ENCODE measurements at regions not wholly inside any gene's neighbourhood (a gene's known extent, or its start where the extent isn't known, plus 50 kb on each side); places are given as distances from the start of the nearest gene placed in this dataset.
A peak's percentile ranks its signal among the peaks of the same experiment; 100 is the strongest.

DNA sequence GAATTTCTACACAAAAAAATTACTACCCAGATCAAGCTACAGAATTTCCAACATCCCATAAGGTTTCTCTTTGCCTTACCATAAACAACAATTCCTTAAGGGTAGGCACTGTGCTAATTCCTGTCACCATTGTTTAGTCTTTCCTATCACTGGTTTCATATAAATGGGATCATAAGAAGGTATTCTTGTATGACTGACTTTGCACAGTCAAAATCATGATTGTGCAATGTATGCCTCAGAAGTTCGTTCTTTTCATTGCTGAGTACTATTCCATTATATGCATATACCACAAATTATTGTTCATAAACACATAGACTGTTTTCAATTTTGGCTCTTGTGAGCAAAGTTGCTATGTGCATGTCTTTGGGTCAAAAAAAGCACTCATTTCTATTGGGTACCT is 611.6 kb upstream of the CADM1 start:
- DNase-seq (ENCODE audit: low read depth): no peak

- DNase-seq (ENCODE audit: low read depth): no peak
These were observed 610.0 kb upstream of the CADM1 start for GRCh38 chr11:116114198-116114651.

GRCh38 chr11:116112087-116112935 is 608.1 kb upstream of the CADM1 start:
- no peak for DNase-seq (ENCODE audit: low read depth)

DNA sequence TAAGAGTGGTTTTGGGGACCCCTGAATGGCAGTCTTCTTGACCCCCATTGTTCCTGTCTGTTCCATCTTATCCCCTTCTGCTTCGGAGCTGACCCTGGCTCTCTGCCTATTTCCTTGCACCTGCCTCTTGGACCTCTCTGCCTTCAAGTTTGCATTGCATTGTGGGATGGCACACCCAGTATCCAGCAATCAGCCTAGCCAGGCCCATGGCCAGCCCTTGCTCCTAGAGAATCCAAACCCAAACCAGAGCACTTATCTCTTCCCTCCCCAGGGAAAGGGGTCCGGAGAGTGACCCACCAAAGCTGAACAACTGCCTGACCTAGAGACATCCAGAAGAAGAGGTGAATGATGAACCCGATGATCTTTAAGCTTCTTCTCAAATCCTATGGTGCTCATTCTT is 607.3 kb upstream of the CADM1 start:
- no peak for DNase-seq (ENCODE audit: low read depth)

GRCh38 chr11:116110802-116111201 is 606.6 kb upstream of the CADM1 start:
- no peak for DNase-seq (ENCODE audit: low read depth)

DNA sequence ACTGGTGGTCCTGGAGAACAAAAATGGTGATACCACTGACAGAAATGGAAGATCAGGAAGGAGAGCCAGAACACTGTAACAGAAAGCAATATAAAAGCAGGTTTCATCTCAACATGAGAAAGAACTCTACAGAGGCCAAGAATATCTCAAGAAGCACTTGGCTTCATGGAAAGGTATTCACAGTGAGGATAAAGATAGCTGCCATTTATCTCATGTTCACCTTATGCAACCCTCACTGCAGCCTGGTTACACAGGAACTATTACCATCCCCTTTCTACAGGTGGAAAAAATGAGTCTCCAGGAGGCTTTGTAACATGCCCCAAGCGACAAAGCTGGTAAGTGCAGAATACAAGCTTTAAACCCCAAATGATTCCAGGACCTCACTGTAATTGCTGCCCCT is 606.1 kb upstream of the CADM1 start:
- no peak for DNase-seq (ENCODE audit: low read depth)

- peak; percentile 9 for DNase-seq (ENCODE audit: low read depth)
These were observed 605.0 kb upstream of the CADM1 start for GRCh38 chr11:116109228-116109627.

GRCh38 chr11:116108161-116108560 is 603.9 kb upstream of the CADM1 start:
- DNase-seq (ENCODE audit: low read depth): no peak

- no peak for DNase-seq (ENCODE audit: low read depth)
These were observed 603.0 kb upstream of the CADM1 start for GRCh38 chr11:116107229-116107628.

DNA sequence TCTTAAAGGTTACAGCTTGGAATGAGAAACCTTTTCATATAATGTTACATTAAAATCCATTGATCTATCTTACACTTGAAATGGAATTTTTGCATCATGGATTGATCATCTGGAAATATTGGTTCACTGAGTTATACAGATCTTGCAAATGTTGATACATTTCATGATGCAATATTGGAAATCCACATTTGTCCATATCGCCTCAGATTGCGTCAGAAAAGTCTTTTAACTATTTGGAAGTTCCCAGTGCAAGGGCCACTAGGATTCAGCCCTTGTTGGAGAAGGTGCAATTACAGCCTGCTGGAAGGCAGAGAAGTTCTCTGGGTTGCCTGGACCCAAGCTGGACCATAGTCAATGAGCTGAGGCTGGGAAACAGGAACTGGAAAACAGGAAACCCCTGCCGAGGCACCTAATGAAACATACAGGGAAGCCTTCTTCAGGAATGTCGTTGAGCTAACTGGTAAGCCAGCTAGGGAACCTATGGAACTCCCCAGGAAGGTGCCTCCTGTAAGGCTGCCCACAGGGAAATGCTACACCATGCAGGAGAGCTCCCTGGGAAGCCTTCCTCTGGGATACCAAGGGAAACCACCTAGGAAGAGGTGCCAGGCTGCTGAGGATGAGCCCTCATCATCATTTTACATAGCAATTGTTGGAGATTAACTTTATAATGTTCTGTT is 600.4 kb upstream of the CADM1 start:
- DNase-seq (ENCODE audit: low read depth): no peak

GRCh38 chr11:116101902-116102301 is 597.7 kb upstream of the CADM1 start:
- no peak for DNase-seq (ENCODE audit: low read depth)

GRCh38 chr11:116100016-116100415 is 595.8 kb upstream of the CADM1 start:
- no peak for DNase-seq (ENCODE audit: low read depth)

- no peak for DNase-seq (ENCODE audit: low read depth)
These were observed 595.3 kb upstream of the CADM1 start for GRCh38 chr11:116099541-116099940.

- no peak for DNase-seq (ENCODE audit: low read depth)
These were observed 592.2 kb upstream of the CADM1 start for GRCh38 chr11:116096272-116096995.

GRCh38 chr11:116093481-116094270 is 589.5 kb upstream of the CADM1 start:
- no peak for DNase-seq (ENCODE audit: low read depth)

DNA sequence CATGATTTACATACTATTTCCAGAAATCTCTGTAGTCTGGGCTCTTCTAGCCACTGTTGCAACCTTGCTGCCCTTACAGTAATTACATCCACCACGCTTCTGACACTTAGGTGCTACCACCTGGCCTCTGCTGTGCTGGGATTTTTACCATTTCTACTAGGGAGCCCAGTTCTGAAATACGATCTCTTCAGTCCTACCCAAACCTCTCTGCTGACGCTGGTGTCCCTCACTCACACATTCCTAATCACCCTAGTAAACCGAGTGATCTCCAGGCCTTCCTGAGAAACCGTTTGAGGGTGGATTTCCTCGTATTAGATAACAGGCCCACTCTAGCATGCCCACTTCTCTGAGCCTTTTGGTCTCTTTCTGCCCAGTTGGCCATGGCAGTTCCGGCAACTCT is 588.9 kb upstream of the CADM1 start:
- no peak for DNase-seq (ENCODE audit: low read depth)

- no peak for DNase-seq (ENCODE audit: low read depth)
These were observed 582.2 kb upstream of the CADM1 start for GRCh38 chr11:116086426-116086825.

DNA sequence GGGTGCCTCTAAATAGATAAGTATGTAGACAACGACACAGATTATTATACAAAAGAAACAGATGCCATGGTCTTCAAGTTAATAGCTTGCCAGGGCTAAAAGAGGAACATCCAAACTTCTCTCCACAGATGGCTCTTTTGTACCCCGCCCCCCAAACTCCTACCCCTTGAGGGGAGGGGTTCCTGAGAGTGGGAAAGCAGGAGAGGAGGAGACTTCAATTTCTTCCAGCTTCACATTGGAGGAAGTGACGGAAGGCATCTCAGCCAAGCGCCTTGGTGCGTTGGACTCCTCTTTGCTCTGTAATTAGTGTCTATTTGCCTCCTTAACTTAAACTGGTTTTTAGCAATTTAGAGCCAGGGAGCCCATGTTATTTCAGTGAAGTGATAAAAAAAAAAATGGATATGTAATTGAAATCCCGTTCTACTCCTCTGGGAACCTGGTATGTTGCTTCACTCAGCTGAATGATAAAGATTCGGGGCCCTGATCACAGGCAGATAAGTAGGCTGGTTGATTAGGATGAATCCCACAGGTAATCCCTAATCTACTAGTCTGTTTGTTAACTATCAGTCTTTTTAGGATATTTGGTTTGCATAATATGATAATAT is 580.9 kb upstream of the CADM1 start:
- DNase-seq (ENCODE audit: low read depth): no peak

DNA sequence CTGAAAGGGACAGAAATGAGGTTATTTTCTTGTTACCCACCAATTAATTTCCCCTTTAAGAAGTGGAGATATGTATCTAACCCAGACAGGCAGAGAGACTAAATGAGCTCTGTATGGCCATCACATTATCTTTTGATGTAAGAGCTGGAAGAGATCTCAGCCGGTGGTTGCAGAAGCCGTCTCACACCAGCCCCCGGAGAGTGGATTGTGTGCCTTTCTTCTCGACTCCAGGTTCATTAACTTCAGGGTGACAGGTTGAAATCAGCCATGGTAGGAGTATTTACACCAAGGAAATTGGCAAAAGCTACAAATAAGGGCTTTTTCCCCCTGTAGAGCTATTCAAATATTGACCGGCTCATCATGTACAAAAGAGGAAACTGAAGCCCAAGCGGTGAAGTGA is 580.3 kb upstream of the CADM1 start:
- no peak for DNase-seq (ENCODE audit: low read depth)

DNA sequence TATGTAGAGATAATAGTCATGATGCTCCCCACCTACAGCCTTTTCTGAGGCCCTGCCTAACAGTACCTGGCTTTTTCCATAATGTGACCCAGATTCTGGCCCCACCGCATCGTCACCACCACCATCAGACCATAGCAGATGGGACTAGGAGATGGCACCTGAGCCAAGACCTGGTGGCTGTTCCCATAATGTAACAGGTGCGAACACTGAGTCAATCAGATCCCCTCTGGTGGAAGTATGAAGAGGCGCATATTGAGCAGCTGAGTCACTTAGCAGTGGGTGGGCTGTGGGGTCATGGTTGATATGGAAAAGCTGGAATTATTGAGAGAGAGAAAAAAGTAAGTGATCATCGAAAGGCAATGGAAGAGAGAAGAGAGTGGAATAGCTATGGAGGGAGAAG is 578.0 kb upstream of the CADM1 start:
- no peak for DNase-seq (ENCODE audit: low read depth)

- DNase-seq (ENCODE audit: low read depth): no peak
These were observed 575.4 kb upstream of the CADM1 start for GRCh38 chr11:116079580-116079979.

Measured in stromal cell of bone marrow (primary cell).